T-helper 2 cell treated with Interferon-gamma antibody and Interleukin-4, amounts not matched to agents 5 μg/mL and 100 μg/mL, for 36 hours (primary cell): ENCODE measurements at regions not wholly inside any gene's neighbourhood (a gene's known extent, or its start where the extent isn't known, plus 50 kb on each side); places are given as distances from the start of the nearest gene placed in this dataset.

Experiments
- DNase-seq: peaks from one replicate; pipeline ENCODE4 v3.0.0; 2021; ENCODE audit warnings: low spot score
- H3K27ac Mint-ChIP-seq: one replicate; pipeline ENCODE4 v1.8.0; 2021; ENCODE audit warnings: mild to moderate bottlenecking, mixed read lengths
- H3K27me3 Mint-ChIP-seq: one replicate; pipeline ENCODE4 v1.8.0; 2021; ENCODE audit warnings: low read depth, mixed read lengths
- H3K36me3 Mint-ChIP-seq: one replicate; pipeline ENCODE4 v1.8.0; 2021; ENCODE audit warnings: low read depth, mixed read lengths
- H3K4me1 Mint-ChIP-seq: one replicate; pipeline ENCODE4 v1.8.0; 2021; ENCODE audit warnings: low read depth, mixed read lengths
- H3K4me3 Mint-ChIP-seq: one replicate; pipeline ENCODE4 v1.8.0; 2022; ENCODE audit warnings: mild to moderate bottlenecking, moderate library complexity, mixed read lengths
- H3K9me3 Mint-ChIP-seq: one replicate; pipeline ENCODE4 v1.8.0; 2021; ENCODE audit warnings: mixed read lengths

DNA sequence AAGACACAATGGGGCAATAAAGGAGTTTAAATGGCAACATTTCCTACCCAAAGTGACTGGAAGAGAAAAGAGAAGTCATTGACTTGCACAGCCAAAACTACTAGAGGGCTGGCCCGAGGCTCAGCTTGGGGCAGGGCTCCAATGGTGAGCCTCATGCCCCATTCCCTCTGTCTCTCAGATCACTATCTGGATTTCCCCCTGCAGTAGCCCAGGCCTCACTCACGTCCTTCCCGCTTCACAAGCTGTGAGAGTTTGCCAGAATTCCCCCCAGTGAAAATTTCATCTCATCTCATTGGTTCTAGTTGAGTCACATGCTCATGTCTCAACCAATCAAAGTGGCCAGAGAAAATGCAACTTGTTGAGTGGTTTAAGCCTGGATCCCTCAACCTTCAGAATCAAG is 181.3 kb downstream of the WDR11 start:
- Mint-ChIP-seq H3K27me3 (no peaks in the 10 kb centered on the region), H3K27ac (no peak overlapping the region), H3K9me3 (no peaks in the 10 kb centered on the region), H3K4me3 (no peak overlapping the region), H3K4me1 (no peaks in the 10 kb centered on the region), H3K36me3 (no peaks in the 10 kb centered on the region)
- DNase-seq: no peak

- no peaks in the 10 kb centered on the region for H3K4me1 Mint-ChIP-seq
- no peaks in the 10 kb centered on the region for H3K9me3 Mint-ChIP-seq
- H3K27ac Mint-ChIP-seq: no peak overlapping the region
- no peaks in the 10 kb centered on the region for H3K36me3 Mint-ChIP-seq
- no peak overlapping the region for H3K4me3 Mint-ChIP-seq
- no peaks in the 10 kb centered on the region for H3K27me3 Mint-ChIP-seq
- no peak for DNase-seq
These were observed 182.2 kb downstream of the WDR11 start for GRCh38 chr10:121033366-121033765.

- no peaks in the 10 kb centered on the region for H3K4me1 Mint-ChIP-seq
- H3K27me3 Mint-ChIP-seq: no peaks in the 10 kb centered on the region
- no peaks in the 10 kb centered on the region for H3K9me3 Mint-ChIP-seq
- H3K27ac Mint-ChIP-seq: no peak overlapping the region
- DNase-seq: no peak
- no peaks in the 10 kb centered on the region for H3K36me3 Mint-ChIP-seq
- no peak overlapping the region for H3K4me3 Mint-ChIP-seq
These were observed 185.3 kb downstream of the WDR11 start for GRCh38 chr10:121036431-121036830.

- H3K4me3 Mint-ChIP-seq: no peak overlapping the region
- H3K36me3 Mint-ChIP-seq: no peaks in the 10 kb centered on the region
- H3K27me3 Mint-ChIP-seq: no peaks in the 10 kb centered on the region
- H3K4me1 Mint-ChIP-seq: no peaks in the 10 kb centered on the region
- H3K9me3 Mint-ChIP-seq: no peaks in the 10 kb centered on the region
- no peak for DNase-seq
- no peak overlapping the region for H3K27ac Mint-ChIP-seq
These were observed 190.3 kb downstream of the WDR11 start for GRCh38 chr10:121041499-121041898.

DNA sequence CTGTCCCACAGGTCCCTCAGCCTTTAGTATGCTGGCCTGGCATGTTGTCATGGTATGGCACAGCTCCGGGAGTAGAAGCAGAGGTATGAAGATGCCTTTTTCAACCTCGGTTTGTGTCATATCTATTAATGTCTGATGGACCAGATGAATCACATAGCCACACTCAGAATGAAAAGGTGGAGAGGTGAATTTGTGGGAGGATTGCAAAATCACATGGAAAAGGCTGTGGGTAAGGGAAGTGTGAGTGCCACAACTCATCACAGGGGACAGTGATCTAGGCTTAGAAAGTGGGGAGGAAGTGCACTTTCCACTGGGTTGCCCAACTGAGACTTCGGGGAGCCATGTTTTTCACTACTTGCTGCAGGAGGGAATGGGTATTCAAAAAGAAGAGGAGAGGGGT is 190.7 kb downstream of the WDR11 start:
- no peak for DNase-seq
- H3K36me3 Mint-ChIP-seq: no peaks in the 10 kb centered on the region
- no peaks in the 10 kb centered on the region for H3K9me3 Mint-ChIP-seq
- H3K4me3 Mint-ChIP-seq: no peak overlapping the region
- no peak overlapping the region for H3K27ac Mint-ChIP-seq
- H3K4me1 Mint-ChIP-seq: no peaks in the 10 kb centered on the region
- H3K27me3 Mint-ChIP-seq: no peaks in the 10 kb centered on the region

DNA sequence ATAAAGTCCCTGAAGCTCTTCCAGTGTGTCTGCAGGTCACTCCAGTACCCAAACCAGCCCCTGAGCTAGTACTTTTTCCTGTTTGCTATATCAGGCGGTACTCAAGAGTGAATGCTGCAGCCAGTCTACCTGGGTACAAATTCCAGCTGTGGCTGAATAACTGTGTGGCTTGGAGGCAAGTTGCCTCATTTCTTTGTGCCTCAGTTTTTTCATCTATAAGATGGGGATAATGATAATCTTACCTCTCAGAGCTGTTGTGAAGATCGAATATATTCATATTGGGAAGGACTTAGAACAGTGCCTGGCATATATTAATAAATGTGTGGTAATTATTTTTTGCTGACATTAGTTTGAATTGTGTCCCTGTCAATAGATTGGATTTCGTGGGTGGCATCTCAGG is 191.2 kb downstream of the WDR11 start:
- no peaks in the 10 kb centered on the region for H3K36me3 Mint-ChIP-seq
- H3K27ac Mint-ChIP-seq: no peak overlapping the region
- no peak overlapping the region for H3K4me3 Mint-ChIP-seq
- H3K4me1 Mint-ChIP-seq: no peaks in the 10 kb centered on the region
- no peaks in the 10 kb centered on the region for H3K9me3 Mint-ChIP-seq
- no peak for DNase-seq
- H3K27me3 Mint-ChIP-seq: no peaks in the 10 kb centered on the region

- H3K27me3 Mint-ChIP-seq: no peaks in the 10 kb centered on the region
- no peaks in the 10 kb centered on the region for H3K4me1 Mint-ChIP-seq
- no peak for DNase-seq
- H3K27ac Mint-ChIP-seq: no peak overlapping the region
- no peak overlapping the region for H3K4me3 Mint-ChIP-seq
- H3K36me3 Mint-ChIP-seq: no peaks in the 10 kb centered on the region
- H3K9me3 Mint-ChIP-seq: no peaks in the 10 kb centered on the region
These were observed 192.1 kb downstream of the WDR11 start for GRCh38 chr10:121043124-121043849.

DNA sequence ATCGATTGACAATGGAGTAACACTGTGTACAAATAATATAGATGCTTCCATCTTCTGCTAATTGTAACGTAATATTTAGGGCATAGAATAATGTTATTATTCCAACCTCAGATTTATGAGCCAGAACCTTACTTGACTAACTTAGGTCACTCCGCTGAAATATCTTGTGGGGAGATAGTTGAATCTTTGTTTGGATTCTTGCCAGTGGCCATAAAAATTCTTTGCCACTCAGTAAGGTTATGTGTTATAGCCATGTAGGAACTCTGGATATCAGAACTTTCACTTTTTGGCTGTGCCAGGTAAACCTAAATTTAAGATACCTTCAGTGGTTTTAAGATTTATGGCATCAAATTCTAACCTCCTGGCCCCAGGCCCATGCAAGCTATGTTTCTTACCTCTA is 197.6 kb downstream of the WDR11 start:
- no peaks in the 10 kb centered on the region for H3K27me3 Mint-ChIP-seq
- DNase-seq: no peak
- H3K4me1 Mint-ChIP-seq: no peaks in the 10 kb centered on the region
- no peak overlapping the region for H3K27ac Mint-ChIP-seq
- H3K9me3 Mint-ChIP-seq: no peaks in the 10 kb centered on the region
- H3K4me3 Mint-ChIP-seq: no peak overlapping the region
- H3K36me3 Mint-ChIP-seq: no peaks in the 10 kb centered on the region

DNA sequence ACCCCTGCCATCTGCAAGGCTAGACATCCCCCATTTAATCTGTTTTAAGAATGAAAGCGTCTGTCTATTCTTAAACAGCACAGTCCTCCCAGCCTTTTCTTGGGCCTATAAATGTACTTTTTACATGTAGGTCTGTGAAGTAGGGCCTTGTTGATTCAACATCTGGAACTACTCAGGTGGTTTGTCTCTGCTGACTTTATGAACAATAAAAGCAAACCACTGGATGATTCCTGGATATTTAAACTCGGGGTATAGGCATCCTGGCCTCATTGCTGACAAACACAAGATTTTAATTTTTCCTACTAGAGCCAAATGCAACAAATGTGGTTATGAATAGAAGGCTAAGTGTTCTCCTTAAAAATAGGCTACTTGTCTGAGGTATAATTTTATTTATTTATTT is 198.3 kb downstream of the WDR11 start:
- Mint-ChIP-seq H3K9me3 (no peaks in the 10 kb centered on the region), H3K4me3 (no peak overlapping the region), H3K4me1 (no peaks in the 10 kb centered on the region), H3K27ac (no peak overlapping the region), H3K36me3 (no peaks in the 10 kb centered on the region), H3K27me3 (no peaks in the 10 kb centered on the region)
- DNase-seq: no peak

DNA sequence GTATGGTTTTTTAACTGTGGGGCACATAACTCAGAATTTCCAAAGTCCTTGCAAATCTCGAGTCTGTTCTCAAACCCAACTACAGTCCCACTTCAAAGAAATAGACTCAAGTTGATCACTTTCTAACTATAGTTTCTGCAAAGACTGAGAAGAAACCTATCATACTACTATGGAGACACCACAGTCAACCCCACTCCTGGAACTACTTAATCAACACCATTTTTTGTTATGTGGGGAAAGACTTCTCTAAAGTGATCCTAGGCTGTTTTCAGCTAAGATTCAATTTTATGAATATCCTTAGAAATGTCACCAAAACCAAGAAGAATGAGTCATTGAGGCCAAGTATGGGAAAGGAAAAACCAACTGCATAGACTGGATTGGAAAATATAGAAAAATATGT is 198.8 kb downstream of the WDR11 start:
- no peak overlapping the region for H3K4me3 Mint-ChIP-seq
- DNase-seq: no peak
- no peak overlapping the region for H3K27ac Mint-ChIP-seq
- H3K27me3 Mint-ChIP-seq: no peaks in the 10 kb centered on the region
- H3K4me1 Mint-ChIP-seq: no peaks in the 10 kb centered on the region
- H3K9me3 Mint-ChIP-seq: no peaks in the 10 kb centered on the region
- H3K36me3 Mint-ChIP-seq: no peaks in the 10 kb centered on the region

DNA sequence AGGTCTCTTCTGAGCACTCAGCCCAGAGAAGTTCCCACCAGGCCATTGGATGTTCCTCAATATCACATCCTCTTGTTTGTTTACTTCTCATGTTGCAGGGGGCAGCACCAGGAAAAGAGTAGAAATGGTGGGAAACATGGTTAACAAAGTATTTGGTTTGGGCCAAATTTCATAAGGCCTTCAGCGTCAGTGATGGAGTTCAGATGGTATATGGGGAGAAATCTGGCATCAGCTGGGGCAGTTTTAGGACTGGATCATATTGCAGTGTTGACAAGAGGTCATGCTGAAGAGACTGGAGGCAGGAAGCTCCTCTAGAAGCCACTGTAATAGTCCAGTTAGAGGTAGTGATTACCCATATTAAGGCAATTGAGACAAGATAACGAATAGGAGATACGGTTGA is 200.0 kb downstream of the WDR11 start:
- no peaks in the 10 kb centered on the region for H3K36me3 Mint-ChIP-seq
- H3K27ac Mint-ChIP-seq: no peak overlapping the region
- no peaks in the 10 kb centered on the region for H3K4me1 Mint-ChIP-seq
- no peaks in the 10 kb centered on the region for H3K27me3 Mint-ChIP-seq
- no peak overlapping the region for H3K4me3 Mint-ChIP-seq
- no peaks in the 10 kb centered on the region for H3K9me3 Mint-ChIP-seq
- DNase-seq: no peak

GRCh38 chr10:121051696-121052279 is 200.6 kb downstream of the WDR11 start:
- H3K4me1 Mint-ChIP-seq: no peaks in the 10 kb centered on the region
- H3K4me3 Mint-ChIP-seq: no peak overlapping the region
- DNase-seq: no peak
- H3K36me3 Mint-ChIP-seq: no peaks in the 10 kb centered on the region
- no peaks in the 10 kb centered on the region for H3K9me3 Mint-ChIP-seq
- H3K27ac Mint-ChIP-seq: no peak overlapping the region
- no peaks in the 10 kb centered on the region for H3K27me3 Mint-ChIP-seq

DNA sequence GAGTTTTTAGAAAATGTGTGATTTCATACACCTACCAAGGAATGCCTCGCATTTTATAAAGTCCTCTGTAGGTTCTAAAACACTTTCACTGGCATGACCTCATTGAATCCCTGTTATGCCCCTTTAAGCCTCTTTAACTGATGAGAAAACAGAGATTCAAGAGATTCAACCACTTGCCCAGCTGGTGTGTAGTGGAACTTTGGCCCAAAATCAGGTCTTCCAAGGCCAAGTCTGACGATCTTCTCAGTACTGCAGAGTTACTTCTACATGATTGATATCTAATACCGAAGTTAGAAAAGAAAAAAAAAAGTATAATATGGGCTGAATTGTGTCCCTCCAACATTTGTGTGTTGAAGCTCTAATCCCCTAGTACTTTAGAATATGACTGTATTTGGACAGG is 202.0 kb downstream of the WDR11 start:
- Mint-ChIP-seq H3K9me3 (no peaks in the 10 kb centered on the region), H3K27ac (no peak overlapping the region), H3K27me3 (no peaks in the 10 kb centered on the region), H3K36me3 (no peaks in the 10 kb centered on the region), H3K4me3 (no peak overlapping the region), H3K4me1 (no peaks in the 10 kb centered on the region)
- no peak for DNase-seq

DNA sequence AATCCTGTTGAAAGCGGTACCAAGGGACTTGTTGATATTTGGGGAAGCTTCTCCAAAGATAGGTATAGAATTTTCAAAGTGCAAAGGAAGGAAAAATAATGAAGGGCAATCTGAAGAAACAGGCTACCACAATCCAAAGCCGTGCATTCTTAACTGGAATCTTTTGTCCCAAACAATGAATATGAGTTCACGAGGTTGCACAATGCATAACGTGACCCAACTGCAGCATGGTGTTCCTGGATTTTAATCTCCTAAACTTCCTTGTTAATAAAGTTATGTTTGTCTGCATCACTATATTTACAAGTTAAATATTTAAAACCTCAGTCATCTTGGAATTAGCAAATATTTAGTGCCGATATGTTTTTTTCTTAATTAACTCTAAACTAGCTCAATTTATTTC is 203.7 kb downstream of the WDR11 start:
- Mint-ChIP-seq H3K4me3 (no peak overlapping the region), H3K27me3 (no peaks in the 10 kb centered on the region), H3K27ac (no peak overlapping the region), H3K9me3 (no peaks in the 10 kb centered on the region), H3K36me3 (no peaks in the 10 kb centered on the region), H3K4me1 (no peaks in the 10 kb centered on the region)
- DNase-seq: no peak

DNA sequence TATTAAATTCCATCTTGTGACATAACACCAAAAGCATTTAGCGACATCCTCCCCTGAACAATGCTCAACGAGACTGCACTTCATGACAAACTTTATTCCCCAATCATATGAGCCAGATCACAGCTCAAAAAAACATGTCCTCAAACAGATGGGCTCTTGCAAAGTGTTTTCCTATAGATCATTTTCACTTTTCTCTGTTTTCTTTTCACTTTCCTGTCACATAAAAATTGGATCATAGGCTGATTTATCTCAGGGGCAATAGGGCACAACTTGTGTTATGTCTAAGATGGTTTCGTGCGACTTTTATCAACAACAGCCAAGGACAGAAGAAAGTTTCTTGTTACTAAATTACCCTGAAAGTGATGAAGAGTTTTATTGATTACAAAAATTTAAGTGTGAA is 206.1 kb downstream of the WDR11 start:
- Mint-ChIP-seq H3K9me3 (no peaks in the 10 kb centered on the region), H3K36me3 (no peaks in the 10 kb centered on the region), H3K27me3 (no peaks in the 10 kb centered on the region), H3K27ac (no peak overlapping the region), H3K4me1 (no peaks in the 10 kb centered on the region), H3K4me3 (no peak overlapping the region)
- no peak for DNase-seq
